CD4-positive, alpha-beta T cell (primary cell): ENCODE measurements at regions not wholly inside any gene's neighbourhood (a gene's known extent, or its start where the extent isn't known, plus 50 kb on each side); places are given as distances from the start of the nearest gene placed in this dataset.

ENCODE experiments used
- ATAC-seq: fragments of 200-7000 bp; cut with Tn5 transposase; one replicate; pipeline ENCODE4 v1.10.0; 2022; ENCODE audit warnings: mild to moderate bottlenecking; ENCODE audit not compliant: poor library complexity
- CTCF ChIA-PET: fragments of 350-600 bp; sonication (Branson Sonifier 250); formaldehyde crosslinking; loops from one replicate; lab custom pipeline; 2021; ENCODE audit warnings: antibody characterized with exemption, inconsistent platforms; lab: Charles Lee
- POLR2A ChIA-PET: fragments of 350-600 bp; sonication (Branson Sonifier 250); formaldehyde crosslinking; loops from one replicate; lab custom pipeline; 2021; ENCODE audit warnings: antibody characterized with exemption, inconsistent platforms; lab: Charles Lee
- DNase-seq, 14 experiments: peaks; one replicate each; pipeline ENCODE4 v3.0.0-alpha.2; 2013 to 2020; ENCODE audit warnings: mixed read lengths in 2 of 14
- H3K27ac ChIP-seq, 2 donors: one replicate each; pipeline versions ENCODE4 v1.5.1 to v1.7.0; 2013; ENCODE audit warnings: low read length in 2 of 2, low read depth in 1 of 2, mild to moderate bottlenecking in 1 of 2
- H3K27me3 ChIP-seq, 2 experiments: 1 replicate in 1 of 2; 2 replicates in 1 of 2; pipeline versions ENCODE4 v1.6.1 to v1.7.0; 2013; ENCODE audit warnings: low read length in 2 of 2, control low read depth in 1 of 2, mild to moderate bottlenecking in 1 of 2, moderate library complexity in 1 of 2; ENCODE audit not compliant: insufficient read depth in 2 of 2, control insufficient read depth in 1 of 2
- H3K36me3 ChIP-seq: one replicate; pipeline ENCODE4 v1.6.1; 2013; ENCODE audit warnings: low read length, control low read depth; ENCODE audit not compliant: insufficient read depth
- H3K4me1 ChIP-seq: one replicate; pipeline ENCODE4 v1.6.1; 2013; ENCODE audit warnings: low read length, control low read depth; ENCODE audit not compliant: insufficient read depth
- H3K4me3 ChIP-seq: one replicate; pipeline ENCODE4 v1.5.1; 2013; ENCODE audit warnings: mild to moderate bottlenecking, low read length, moderate library complexity
- H3K9me3 ChIP-seq, 2 experiments: 1 replicate in 1 of 2; 2 replicates in 1 of 2; pipeline versions ENCODE4 v1.6.1 to v1.7.0; 2013; ENCODE audit warnings: low read length in 2 of 2, mild to moderate bottlenecking in 2 of 2, control low read depth in 1 of 2, moderate library complexity in 1 of 2; ENCODE audit not compliant: control insufficient read depth in 1 of 2, insufficient read depth in 1 of 2
- H3K27ac Mint-ChIP-seq: one replicate; pipeline ENCODE4 v1.8.0; 2020; ENCODE audit warnings: mixed read lengths
- H3K27me3 Mint-ChIP-seq: one replicate; pipeline ENCODE4 v1.8.0; 2021; ENCODE audit warnings: mixed read lengths
- H3K36me3 Mint-ChIP-seq: one replicate; pipeline ENCODE4 v1.8.0; 2021; ENCODE audit warnings: low read depth, mixed read lengths
- H3K4me1 Mint-ChIP-seq: one replicate; pipeline ENCODE4 v1.8.0; 2021; ENCODE audit warnings: low read depth, mixed read lengths
- H3K4me3 Mint-ChIP-seq: one replicate; pipeline ENCODE4 v1.8.0; 2020; ENCODE audit warnings: mild to moderate bottlenecking, mixed read lengths
- H3K9me3 Mint-ChIP-seq: one replicate; pipeline ENCODE4 v1.8.0; 2020; ENCODE audit warnings: mixed read lengths
- CTCF ChIP-seq: fragments of 200-600 bp; IDR thresholded peaks from one replicate; pipeline ENCODE4 v1.8.0; 2022; ENCODE audit warnings: antibody characterized with exemption, mild to moderate bottlenecking
- intact Hi-C, 2 experiments: fragments of 100-400 bp; cut with DNase I in 1 of 2; cut with micrococcal nuclease in 1 of 2; formaldehyde crosslinking; loops; one replicate each; pipeline versions ENCODE4 v1.15.1 to v1.9.0; 2023 to 2025; cut with DNase I, micrococcal nuclease

GRCh38 chr12:127589541-127589940 lies 677.4 kb upstream of the TMEM132C start:
- Histone ChIP-seq H3K9me3 (peaks cover 0 to 4% of the 10 kb centered on the region in 2 experiments), H3K4me1 (no peaks in the 10 kb centered on the region), H3K27ac (no peak overlapping the region), H3K4me3 (no peak overlapping the region), H3K36me3 (no peaks in the 10 kb centered on the region), H3K27me3 (no peaks in the 10 kb centered on the region)
- H3K27ac Mint-ChIP-seq, result no peak overlapping the region
- no peak overlapping the region for H3K4me3 Mint-ChIP-seq
- no peaks in the 10 kb centered on the region for H3K27me3 Mint-ChIP-seq
- intact Hi-C loops, result no loop called here
- DNase-seq (no peak), ATAC-seq (no peak)
- H3K9me3 Mint-ChIP-seq, result no peaks in the 10 kb centered on the region
- CTCF ChIA-PET, result no interaction called here
- no peaks in the 10 kb centered on the region for H3K36me3 Mint-ChIP-seq
- POLR2A ChIA-PET, result no interaction called here
- no peaks in the 10 kb centered on the region for H3K4me1 Mint-ChIP-seq
- TF ChIP-seq CTCF, result no peak

- H3K36me3 ChIP-seq, result no peaks in the 10 kb centered on the region
- H3K9me3 ChIP-seq, result peaks cover 0 to 4% of the 10 kb centered on the region in 2 experiments
- ChIA-PET POLR2A (no interaction called here), CTCF (no interaction called here)
- Mint-ChIP-seq H3K4me3 (no peak overlapping the region), H3K27me3 (no peaks in the 10 kb centered on the region), H3K9me3 (peaks cover 2% of the 10 kb centered on the region), H3K4me1 (no peaks in the 10 kb centered on the region), H3K36me3 (no peaks in the 10 kb centered on the region), H3K27ac (no peak overlapping the region)
- no peaks in the 10 kb centered on the region for H3K27me3 ChIP-seq
- TF ChIP-seq CTCF, result no peak
- no peak for ATAC-seq
- H3K4me1 ChIP-seq, result no peaks in the 10 kb centered on the region
- no peak for DNase-seq
- no peak overlapping the region for H3K4me3 ChIP-seq
- H3K27ac ChIP-seq, result no peak overlapping the region
- intact Hi-C loops, result no loop called here
These were observed 676.1 kb upstream of the TMEM132C start for GRCh38 chr12:127590868-127591267.

GRCh38 chr12:127592245-127592644 lies 674.7 kb upstream of the TMEM132C start:
- ATAC-seq, result no peak
- DNase-seq, result no peak
- H3K4me3 Mint-ChIP-seq, result no peak overlapping the region
- no peak for TF ChIP-seq CTCF
- intact Hi-C loops, result no loop called here
- no peaks in the 10 kb centered on the region for H3K27me3 Mint-ChIP-seq
- ChIA-PET CTCF (no interaction called here), POLR2A (no interaction called here)
- Histone ChIP-seq H3K36me3 (no peaks in the 10 kb centered on the region), H3K4me1 (no peaks in the 10 kb centered on the region), H3K4me3 (no peak overlapping the region), H3K27me3 (no peaks in the 10 kb centered on the region), H3K9me3 (peaks cover 0 to 4% of the 10 kb centered on the region in 2 experiments), H3K27ac (no peak overlapping the region)
- peaks cover 4% of the 10 kb centered on the region for H3K9me3 Mint-ChIP-seq
- H3K36me3 Mint-ChIP-seq, result no peaks in the 10 kb centered on the region
- H3K4me1 Mint-ChIP-seq, result no peaks in the 10 kb centered on the region
- no peak overlapping the region for H3K27ac Mint-ChIP-seq
